CD14-positive monocyte (primary cell): ENCODE measurements at regions not wholly inside any gene's neighbourhood (a gene's known extent, or its start where the extent isn't known, plus 50 kb on each side); places are given as distances from the start of the nearest gene placed in this dataset.

Experiments used
- DNase-seq, 3 donors: peaks; one replicate each; pipeline ENCODE4 v3.0.0-alpha.2; 2011 to 2022
- H2AFZ ChIP-seq: 2 replicates; pipeline ENCODE4 v1.6.0; 2012; ENCODE audit warnings: mild to moderate bottlenecking, low read depth, low read length, inconsistent platforms; ENCODE audit not compliant: insufficient read depth, poor library complexity, severe bottlenecking
- H3K27ac ChIP-seq, 2 donors: 1 replicate in 1 of 2; 2 replicates in 1 of 2; pipeline ENCODE4 v1.5.1; 2012 to 2013; ENCODE audit warnings: low read length in 2 of 2, control low read depth in 1 of 2, inconsistent platforms in 1 of 2, low read depth in 1 of 2, mild to moderate bottlenecking in 1 of 2
- H3K27me3 ChIP-seq, 2 donors: one replicate each; pipeline versions ENCODE4 v1.6.0 to v1.6.1; 2011 to 2013; ENCODE audit warnings: low read length in 2 of 2; ENCODE audit not compliant: control insufficient read depth in 2 of 2, insufficient read depth in 2 of 2
- H3K36me3 ChIP-seq, 2 donors: replicated peaks in 1 of 2; 1 replicate in 1 of 2; 2 replicates in 1 of 2; pipeline versions ENCODE4 v1.5.1 to v1.6.1; 2012 to 2013; ENCODE audit warnings: low read length in 2 of 2, control low read depth in 1 of 2, inconsistent platforms in 1 of 2, mild to moderate bottlenecking in 1 of 2; ENCODE audit not compliant: insufficient read depth in 2 of 2, control insufficient read depth in 1 of 2
- H3K4me1 ChIP-seq, 2 donors: 1 replicate in 1 of 2; 2 replicates in 1 of 2; pipeline versions ENCODE4 v1.5.1 to v1.6.1; 2012 to 2013; ENCODE audit warnings: low read length in 2 of 2, control low read depth in 1 of 2, inconsistent platforms in 1 of 2, mild to moderate bottlenecking in 1 of 2, moderate library complexity in 1 of 2; ENCODE audit not compliant: insufficient read depth in 2 of 2, control insufficient read depth in 1 of 2
- H3K4me2 ChIP-seq: replicated peaks from 2 replicates; pipeline ENCODE3; 2012; ENCODE audit warnings: low read length, moderate library complexity, mild to moderate bottlenecking; ENCODE audit not compliant: poor library complexity, severe bottlenecking; ENCODE audit errors: extremely low read depth
- H3K4me3 ChIP-seq, 3 experiments: fragments of 200-600 bp in 1 of 3; sonication (generic) in 1 of 3; replicated peaks in 1 of 3; 1 replicate in 2 of 3; 2 replicates in 1 of 3; pipeline ENCODE4 v1.5.1; 2011 to 2013; ENCODE audit warnings: low read length in 3 of 3, mild to moderate bottlenecking in 3 of 3, control low read depth in 2 of 3, low read depth in 2 of 3, inconsistent platforms in 1 of 3, moderate library complexity in 1 of 3
- H3K79me2 ChIP-seq: 2 replicates; pipeline ENCODE4 v1.6.0; 2012; ENCODE audit warnings: mild to moderate bottlenecking, control low read depth, inconsistent platforms, low read length, moderate library complexity; ENCODE audit not compliant: insufficient read depth
- H3K9ac ChIP-seq: 2 replicates; pipeline ENCODE4 v1.6.0; 2017; ENCODE audit warnings: low read length, mild to moderate bottlenecking; ENCODE audit not compliant: insufficient read depth, poor library complexity, severe bottlenecking
- H3K9me3 ChIP-seq, 2 donors: replicated peaks in 1 of 2; 1 replicate in 1 of 2; 2 replicates in 1 of 2; pipeline versions ENCODE4 v1.5.1 to v1.6.1; 2012 to 2013; ENCODE audit warnings: low read length in 2 of 2, control low read depth in 1 of 2; ENCODE audit not compliant: control insufficient read depth in 1 of 2, insufficient read depth in 1 of 2
- H4K20me1 ChIP-seq: 2 replicates; pipeline ENCODE4 v1.6.0; 2012; ENCODE audit warnings: mild to moderate bottlenecking, low read length, control low read depth, moderate library complexity; ENCODE audit not compliant: insufficient read depth
- H3K27ac Mint-ChIP-seq, 7 donors: one replicate each; pipeline ENCODE4 v1.8.0; 2020; ENCODE audit warnings: mild to moderate bottlenecking in 7 of 7, mixed read lengths in 7 of 7, moderate library complexity in 6 of 7, inconsistent platforms in 2 of 7
- H3K27me3 Mint-ChIP-seq, 3 donors: one replicate each; pipeline ENCODE4 v1.8.0; 2021 to 2022; ENCODE audit warnings: low read depth in 3 of 3, mild to moderate bottlenecking in 3 of 3, mixed read lengths in 3 of 3, moderate library complexity in 3 of 3, inconsistent platforms in 1 of 3
- H3K36me3 Mint-ChIP-seq, 2 donors: one replicate each; pipeline ENCODE4 v1.8.0; 2020; ENCODE audit warnings: mixed read lengths in 2 of 2, inconsistent platforms in 1 of 2, mild to moderate bottlenecking in 1 of 2
- H3K4me1 Mint-ChIP-seq: one replicate; pipeline ENCODE4 v1.8.0; 2020; ENCODE audit warnings: mild to moderate bottlenecking, mixed read lengths
- H3K4me3 Mint-ChIP-seq, 2 donors: one replicate each; pipeline ENCODE4 v1.8.0; 2020; ENCODE audit warnings: mild to moderate bottlenecking in 2 of 2, mixed read lengths in 2 of 2, moderate library complexity in 1 of 2
- H3K9me3 Mint-ChIP-seq, 7 donors: one replicate each; pipeline ENCODE4 v1.8.0; 2020 to 2022; ENCODE audit warnings: mixed read lengths in 7 of 7, mild to moderate bottlenecking in 6 of 7, moderate library complexity in 6 of 7, inconsistent platforms in 2 of 7
- CTCF ChIP-seq: fragments of 200-600 bp; IDR thresholded peaks from one replicate; pipeline ENCODE4 v1.8.0; 2022; ENCODE audit warnings: antibody characterized with exemption, mild to moderate bottlenecking
- WGBS: methylation state at CpG from one replicate; pipeline ENCODE4 v1.1.5; 2013; ENCODE audit warnings: missing lambda C conversion rate; ENCODE audit not compliant: insufficient coverage; 5-methylcytosine and 5-hydroxymethylcytosine counted together
- intact Hi-C, 2 donors: fragments of 100-400 bp; cut with micrococcal nuclease; formaldehyde crosslinking; loops; one replicate each; pipeline versions ENCODE4 v1.15.0 to v1.15.1; 2023

GRCh38 chr6:134376785-134377184 lies 58.9 kb upstream of the SGK1 start:
- Mint-ChIP-seq H3K27me3 (peaks cover 0 to 7% (median 2%) of the 10 kb centered on the region in 3 donors), H3K27ac (peak overlapping the region in 4 of 7 donors; percentile 57 to 99 (median 70)), H3K36me3 (peaks cover 7 to 12% of the 10 kb centered on the region in 2 donors), H3K9me3 (peaks cover 0 to 4% (median 0%) of the 10 kb centered on the region in 7 donors), H3K4me1 (peaks cover 59% of the 10 kb centered on the region), H3K4me3 (no peak overlapping the region)
- Histone ChIP-seq H4K20me1 (no peaks in the 10 kb centered on the region), H3K79me2 (no peaks in the 10 kb centered on the region), H2AFZ (no peak overlapping the region), H3K9ac (no peak overlapping the region), H3K4me3 (no peak overlapping the region), H3K27me3 (no peaks in the 10 kb centered on the region), H3K9me3 (no peaks in the 10 kb centered on the region), H3K36me3 (no peaks in the 10 kb centered on the region), H3K27ac (no peak overlapping the region), H3K4me1 (peaks cover 47 to 56% of the 10 kb centered on the region in 2 donors), H3K4me2 (no peak overlapping the region)
- no peak for TF ChIP-seq CTCF
- intact Hi-C loops: loop anchor here in 1 of 2 donors (10.0 kb wide), 1 partner anchor 138 kb away; no protein-coding TSS in a partner anchor
- WGBS: 94% methylated on average over 2 of the region's 3 CpGs
- no peak for DNase-seq

GRCh38 chr6:134375220-134375580 lies 57.3 kb upstream of the SGK1 start:
- Histone ChIP-seq H4K20me1 (no peaks in the 10 kb centered on the region), H3K36me3 (no peaks in the 10 kb centered on the region), H3K4me1 (peaks cover 55 to 59% of the 10 kb centered on the region in 2 donors), H2AFZ (peak overlapping the region; percentile 14), H3K79me2 (no peaks in the 10 kb centered on the region), H3K9ac (no peak overlapping the region), H3K27ac (peak overlapping the region; percentile 97 to 98), H3K4me3 (peak overlapping the region in 1 of 3 experiments; percentile 6), H3K27me3 (no peaks in the 10 kb centered on the region), H3K4me2 (peak overlapping the region; percentile 0), H3K9me3 (no peaks in the 10 kb centered on the region)
- TF ChIP-seq CTCF: no peak
- H3K4me1 Mint-ChIP-seq: peaks cover 64% of the 10 kb centered on the region
- peaks cover 0 to 4% (median 2%) of the 10 kb centered on the region in 7 donors for H3K9me3 Mint-ChIP-seq
- intact Hi-C loops: loop anchor here in 1 of 2 donors (10.0 kb wide), 1 partner anchor 140 kb away; no protein-coding TSS in a partner anchor
- peaks cover 10 to 15% of the 10 kb centered on the region in 2 donors for H3K36me3 Mint-ChIP-seq
- no peak overlapping the region for H3K4me3 Mint-ChIP-seq
- peak overlapping the region; percentile 97 to 99 (median 98) for H3K27ac Mint-ChIP-seq
- 0% methylated on average over 4 of the region's 4 CpGs for whole genome bisulfite sequencing
- peaks cover 0 to 8% (median 2%) of the 10 kb centered on the region in 3 donors for H3K27me3 Mint-ChIP-seq
- DNase-seq: peak in 2 of 3 donors; percentile 67 to 88
